GM12891 (cell line): ENCODE measurements at regions not wholly inside any gene's neighbourhood (a gene's known extent, or its start where the extent isn't known, plus 50 kb on each side); places are given as distances from the start of the nearest gene placed in this dataset.

ENCODE experiments used
- POLR2A ChIP-seq: IDR thresholded peaks from 2 replicates; pipeline ENCODE4 v1.6.1; 2011; ENCODE audit warnings: low read depth, low read length, control low read depth
- POLR2AphosphoS5 ChIP-seq: IDR thresholded peaks from 2 replicates; pipeline ENCODE4 v1.6.1; 2011; ENCODE audit warnings: low read depth, low read length, control low read depth
- SPI1 ChIP-seq: IDR thresholded peaks from 2 replicates; pipeline ENCODE4 v1.6.1; 2011; ENCODE audit warnings: low read depth, low read length, control low read depth
- TAF1 ChIP-seq: IDR thresholded peaks from 2 replicates; pipeline ENCODE4 v1.6.1; 2011; ENCODE audit warnings: low read depth, low read length, control low read depth

- TF ChIP-seq POLR2AphosphoS5, result no peak
- no peak for TF ChIP-seq POLR2A
- no peak for TF ChIP-seq SPI1
- no peak for TF ChIP-seq TAF1
Measured at GRCh38 chr4:41832961-41833360, 84.4 kb upstream of the PHOX2B start.
